GM23338 (cell line): ENCODE measurements at regions not wholly inside any gene's neighbourhood (a gene's known extent, or its start where the extent isn't known, plus 50 kb on each side); places are given as distances from the start of the nearest gene placed in this dataset.
"Not testable (repeated sequence)": the region's sequence is repeated elsewhere in the genome, so short reads cannot be mapped to it uniquely, and the experiment has no call there.

ENCODE experiments used
- CREB1 ChIP-seq: fragments of 250-450 bp; sonication (Bioruptor Pico); IDR thresholded peaks from 2 replicates; pipeline ENCODE4 v1.5.0; 2020; ENCODE audit warnings: low read depth, mild to moderate bottlenecking, moderate library complexity
- ETS1 ChIP-seq: IDR thresholded peaks from 2 replicates; pipeline ENCODE4 v1.6.1; 2016; ENCODE audit warnings: antibody characterized with exemption
- EZH2 ChIP-seq: fragments of 200-600 bp; sonication (generic); IDR thresholded peaks from one replicate; pipeline ENCODE4 v1.8.0; 2017; ENCODE audit warnings: antibody characterized with exemption, mild to moderate bottlenecking, low read depth; ENCODE audit not compliant: unreplicated experiment
- EZH2phosphoT487 ChIP-seq: fragments of 200-600 bp; sonication (generic); IDR thresholded peaks from one replicate; pipeline ENCODE4 v1.8.1; 2018; ENCODE audit warnings: antibody characterized with exemption; ENCODE audit not compliant: unreplicated experiment
- JUNB ChIP-seq: IDR thresholded peaks from one replicate; pipeline ENCODE4 v1.6.1; 2016; ENCODE audit warnings: antibody characterized with exemption; ENCODE audit not compliant: unreplicated experiment
- NANOG ChIP-seq: IDR thresholded peaks from 2 replicates; pipeline ENCODE4 v1.6.1; 2016; ENCODE audit warnings: antibody characterized with exemption, borderline replicate concordance
- POLR2AphosphoS5 ChIP-seq: IDR thresholded peaks from 2 replicates; pipeline ENCODE4 v1.6.1; 2016; ENCODE audit warnings: antibody characterized with exemption, low read depth
- STAT1 ChIP-seq: IDR thresholded peaks from one replicate; pipeline ENCODE4 v1.6.1; 2016; ENCODE audit warnings: antibody characterized with exemption; ENCODE audit not compliant: unreplicated experiment
- ZNF114 ChIP-seq: fragments of 250-450 bp; sonication (Bioruptor Pico); IDR thresholded peaks from 2 replicates; pipeline ENCODE4 v1.5.0; 2020; ENCODE audit warnings: mild to moderate bottlenecking, moderate library complexity
- ZNF331 ChIP-seq: fragments of 250-450 bp; sonication (Bioruptor Pico); IDR thresholded peaks from 2 replicates; pipeline ENCODE4 v1.5.0; 2020; ENCODE audit warnings: low read depth, mild to moderate bottlenecking, moderate library complexity
- TF ChIP-seq, protein P1 (sequence below), 2 experiments: fragments of 200-600 bp in 1 of 2; sonication (generic) in 1 of 2; conservative IDR thresholded peaks; 2 replicates each; pipeline versions ENCODE4 v1.5.1 to v1.6.1; 2016 to 2017; ENCODE audit warnings: antibody characterized with exemption in 2 of 2, low read depth in 2 of 2, mild to moderate bottlenecking in 2 of 2, moderate library complexity in 1 of 2
- TF ChIP-seq, protein P2 (sequence below): IDR thresholded peaks from one replicate; pipeline ENCODE4 v1.6.1; 2018; ENCODE audit warnings: antibody characterized with exemption; ENCODE audit not compliant: unreplicated experiment

DNA sequence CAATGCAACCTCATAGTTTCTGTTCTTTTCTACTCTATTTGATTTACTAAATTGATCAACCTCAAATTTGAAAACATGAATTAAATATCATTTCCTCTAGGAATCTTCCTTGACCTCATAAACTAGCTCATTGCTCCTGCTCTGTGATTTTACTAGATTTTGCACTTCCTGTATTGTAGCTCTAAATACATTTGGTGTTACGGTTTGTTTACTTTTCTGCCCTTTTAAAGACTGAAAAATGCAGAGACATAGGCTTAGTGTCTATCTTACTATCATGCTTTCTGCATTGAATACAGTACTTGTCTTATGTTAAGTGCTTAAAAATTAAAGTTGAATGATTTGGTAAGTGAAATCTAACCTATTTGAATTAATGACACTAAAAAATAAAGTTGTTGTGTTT lies 412.1 kb downstream of the CCER1 start:
- TF ChIP-seq, protein P1, sequence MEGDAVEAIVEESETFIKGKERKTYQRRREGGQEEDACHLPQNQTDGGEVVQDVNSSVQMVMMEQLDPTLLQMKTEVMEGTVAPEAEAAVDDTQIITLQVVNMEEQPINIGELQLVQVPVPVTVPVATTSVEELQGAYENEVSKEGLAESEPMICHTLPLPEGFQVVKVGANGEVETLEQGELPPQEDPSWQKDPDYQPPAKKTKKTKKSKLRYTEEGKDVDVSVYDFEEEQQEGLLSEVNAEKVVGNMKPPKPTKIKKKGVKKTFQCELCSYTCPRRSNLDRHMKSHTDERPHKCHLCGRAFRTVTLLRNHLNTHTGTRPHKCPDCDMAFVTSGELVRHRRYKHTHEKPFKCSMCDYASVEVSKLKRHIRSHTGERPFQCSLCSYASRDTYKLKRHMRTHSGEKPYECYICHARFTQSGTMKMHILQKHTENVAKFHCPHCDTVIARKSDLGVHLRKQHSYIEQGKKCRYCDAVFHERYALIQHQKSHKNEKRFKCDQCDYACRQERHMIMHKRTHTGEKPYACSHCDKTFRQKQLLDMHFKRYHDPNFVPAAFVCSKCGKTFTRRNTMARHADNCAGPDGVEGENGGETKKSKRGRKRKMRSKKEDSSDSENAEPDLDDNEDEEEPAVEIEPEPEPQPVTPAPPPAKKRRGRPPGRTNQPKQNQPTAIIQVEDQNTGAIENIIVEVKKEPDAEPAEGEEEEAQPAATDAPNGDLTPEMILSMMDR (conservative IDR thresholded peaks at IDR 0.05; ENCODE audit: low read depth in 2 of 2) = not testable (repeated sequence)
- TF ChIP-seq, protein P2, sequence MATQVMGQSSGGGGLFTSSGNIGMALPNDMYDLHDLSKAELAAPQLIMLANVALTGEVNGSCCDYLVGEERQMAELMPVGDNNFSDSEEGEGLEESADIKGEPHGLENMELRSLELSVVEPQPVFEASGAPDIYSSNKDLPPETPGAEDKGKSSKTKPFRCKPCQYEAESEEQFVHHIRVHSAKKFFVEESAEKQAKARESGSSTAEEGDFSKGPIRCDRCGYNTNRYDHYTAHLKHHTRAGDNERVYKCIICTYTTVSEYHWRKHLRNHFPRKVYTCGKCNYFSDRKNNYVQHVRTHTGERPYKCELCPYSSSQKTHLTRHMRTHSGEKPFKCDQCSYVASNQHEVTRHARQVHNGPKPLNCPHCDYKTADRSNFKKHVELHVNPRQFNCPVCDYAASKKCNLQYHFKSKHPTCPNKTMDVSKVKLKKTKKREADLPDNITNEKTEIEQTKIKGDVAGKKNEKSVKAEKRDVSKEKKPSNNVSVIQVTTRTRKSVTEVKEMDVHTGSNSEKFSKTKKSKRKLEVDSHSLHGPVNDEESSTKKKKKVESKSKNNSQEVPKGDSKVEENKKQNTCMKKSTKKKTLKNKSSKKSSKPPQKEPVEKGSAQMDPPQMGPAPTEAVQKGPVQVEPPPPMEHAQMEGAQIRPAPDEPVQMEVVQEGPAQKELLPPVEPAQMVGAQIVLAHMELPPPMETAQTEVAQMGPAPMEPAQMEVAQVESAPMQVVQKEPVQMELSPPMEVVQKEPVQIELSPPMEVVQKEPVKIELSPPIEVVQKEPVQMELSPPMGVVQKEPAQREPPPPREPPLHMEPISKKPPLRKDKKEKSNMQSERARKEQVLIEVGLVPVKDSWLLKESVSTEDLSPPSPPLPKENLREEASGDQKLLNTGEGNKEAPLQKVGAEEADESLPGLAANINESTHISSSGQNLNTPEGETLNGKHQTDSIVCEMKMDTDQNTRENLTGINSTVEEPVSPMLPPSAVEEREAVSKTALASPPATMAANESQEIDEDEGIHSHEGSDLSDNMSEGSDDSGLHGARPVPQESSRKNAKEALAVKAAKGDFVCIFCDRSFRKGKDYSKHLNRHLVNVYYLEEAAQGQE = not testable (repeated sequence)
- not testable (repeated sequence) for TF ChIP-seq EZH2; POLR2AphosphoS5; EZH2phosphoT487; ZNF331 (CRISPR knock-in tag); ETS1; ZNF114 (CRISPR knock-in tag); CREB1 (CRISPR knock-in tag); STAT1; JUNB; NANOG
